KOPT-K1 (cell line): ENCODE measurements at regions not wholly inside any gene's neighbourhood (a gene's known extent, or its start where the extent isn't known, plus 50 kb on each side); places are given as distances from the start of the nearest gene placed in this dataset.
"Not testable (repeated sequence)": the region's sequence is repeated elsewhere in the genome, so short reads cannot be mapped to it uniquely, and the experiment has no call there.

Source experiments
- H3K27ac ChIP-seq: fragments of 200-600 bp; sonication (generic); 2 replicates; pipeline ENCODE4 v1.5.1; 2016; ENCODE audit warnings: antibody characterized with exemption, mild to moderate bottlenecking, low read depth, low read length; ENCODE audit not compliant: poor library complexity, severe bottlenecking
- H3K36me3 ChIP-seq: fragments of 200-600 bp; sonication (generic); 2 replicates; pipeline ENCODE4 v1.5.1; 2017; ENCODE audit warnings: antibody characterized with exemption, mild to moderate bottlenecking, low read length, moderate library complexity; ENCODE audit not compliant: insufficient read depth
- H3K9me3 ChIP-seq: fragments of 200-600 bp; sonication (generic); 2 replicates; pipeline ENCODE4 v1.5.1; 2017; ENCODE audit warnings: antibody characterized with exemption, low read length, mild to moderate bottlenecking; ENCODE audit not compliant: insufficient read depth, poor library complexity, severe bottlenecking

DNA sequence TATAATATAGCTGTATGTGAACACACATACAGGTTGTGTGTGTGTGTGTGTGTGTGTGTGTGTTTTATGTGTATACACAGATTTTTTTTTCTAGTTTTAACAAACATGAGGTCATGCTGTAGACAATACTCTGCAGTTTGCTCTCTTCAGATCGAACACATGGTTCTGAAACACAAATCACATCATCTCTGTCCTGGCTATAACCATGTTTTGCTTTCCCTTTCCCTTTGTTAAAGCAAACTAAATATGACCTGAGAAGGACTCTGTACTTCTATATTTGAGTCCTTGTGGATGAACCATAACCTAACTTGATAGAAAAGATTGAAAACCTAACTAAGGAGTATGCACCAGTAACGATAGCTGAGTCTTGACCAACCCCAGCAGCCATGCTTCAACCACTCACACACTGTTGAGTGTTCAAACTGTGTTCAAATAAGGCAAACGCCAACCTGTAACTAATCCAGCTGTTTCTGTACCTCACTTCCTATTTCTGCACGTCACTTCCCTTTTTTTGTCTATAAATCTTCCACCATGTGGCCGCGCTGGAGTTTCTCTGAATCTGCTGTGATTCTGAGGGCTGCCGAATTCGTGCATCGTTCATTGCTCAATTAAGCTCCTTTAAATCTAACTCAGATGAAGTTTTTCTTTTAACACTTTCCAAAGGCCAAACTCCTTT, 303.8 kb downstream of the HS3ST3B1 start:
- Histone ChIP-seq H3K27ac (no peak overlapping the region), H3K36me3 (no peaks in the 10 kb centered on the region), H3K9me3 (no peaks in the 10 kb centered on the region)

DNA sequence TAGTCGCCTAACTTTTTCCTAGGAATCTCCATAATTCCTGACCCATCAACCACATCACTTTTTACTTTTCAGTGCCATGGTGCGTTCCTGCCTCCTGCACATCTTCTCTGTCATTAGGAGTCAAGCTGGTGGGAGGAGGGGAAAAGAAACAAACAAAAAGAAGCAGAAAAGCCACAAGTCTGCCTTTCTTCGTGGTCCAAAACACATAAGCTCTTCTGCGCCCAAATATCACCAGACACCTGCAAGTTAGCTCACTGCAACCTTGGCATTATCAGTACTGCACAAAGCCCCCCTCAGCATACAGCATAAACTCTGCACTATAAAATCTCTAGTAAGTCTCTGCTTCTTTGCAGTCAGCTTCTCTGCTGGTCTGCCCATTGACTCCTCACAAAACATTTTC, 295.3 kb downstream of the HS3ST3B1 start:
- Histone ChIP-seq H3K36me3 (no peaks in the 10 kb centered on the region), H3K27ac (no peak overlapping the region), H3K9me3 (no peaks in the 10 kb centered on the region)

DNA sequence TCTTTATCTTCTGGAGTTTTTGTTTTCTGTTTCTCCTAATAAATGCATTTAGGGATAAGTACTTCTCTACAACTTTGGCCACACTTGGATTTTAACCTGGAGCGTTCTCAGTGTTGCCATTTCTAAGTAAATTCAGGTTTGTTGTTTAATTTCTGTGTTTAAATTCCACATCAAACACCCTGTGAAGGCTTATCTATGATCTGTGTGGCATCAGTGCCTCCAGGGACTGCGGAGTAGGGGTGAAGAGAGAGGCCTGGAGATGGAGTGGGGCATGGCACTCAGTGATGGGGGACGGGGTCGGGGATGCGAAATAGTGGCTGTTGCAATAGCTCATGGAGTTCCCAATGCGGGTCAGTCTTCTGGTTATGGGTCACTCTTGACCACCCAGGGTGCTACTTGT, 294.8 kb downstream of the HS3ST3B1 start:
- no peaks in the 10 kb centered on the region for H3K36me3 ChIP-seq
- no peak overlapping the region for H3K27ac ChIP-seq

DNA sequence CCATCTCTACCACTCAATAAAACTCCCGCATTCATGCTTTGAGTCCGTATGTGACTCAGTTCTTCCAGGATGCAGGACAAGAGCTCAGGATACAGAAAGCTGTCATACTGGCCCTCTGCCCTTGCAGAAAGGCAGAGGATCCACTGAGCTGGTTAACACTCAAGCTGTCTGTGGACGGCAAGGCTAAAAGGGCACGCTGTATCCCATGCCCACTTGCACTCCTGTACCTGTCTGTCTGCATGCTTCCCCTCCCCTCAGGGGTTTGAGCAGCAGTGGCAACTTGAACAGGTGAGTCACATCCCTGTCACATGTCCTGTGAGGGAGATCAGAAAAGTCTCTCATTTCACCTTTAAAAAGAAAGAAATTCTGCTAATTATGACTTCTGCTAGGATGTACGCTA, 293.8 kb downstream of the HS3ST3B1 start:
- Histone ChIP-seq H3K27ac (no peak overlapping the region), H3K36me3 (no peaks in the 10 kb centered on the region), H3K9me3 (no peaks in the 10 kb centered on the region)

More for the DNA sequence above, 294.8 kb downstream of the HS3ST3B1 start:
- no peaks in the 10 kb centered on the region for H3K9me3 ChIP-seq

DNA sequence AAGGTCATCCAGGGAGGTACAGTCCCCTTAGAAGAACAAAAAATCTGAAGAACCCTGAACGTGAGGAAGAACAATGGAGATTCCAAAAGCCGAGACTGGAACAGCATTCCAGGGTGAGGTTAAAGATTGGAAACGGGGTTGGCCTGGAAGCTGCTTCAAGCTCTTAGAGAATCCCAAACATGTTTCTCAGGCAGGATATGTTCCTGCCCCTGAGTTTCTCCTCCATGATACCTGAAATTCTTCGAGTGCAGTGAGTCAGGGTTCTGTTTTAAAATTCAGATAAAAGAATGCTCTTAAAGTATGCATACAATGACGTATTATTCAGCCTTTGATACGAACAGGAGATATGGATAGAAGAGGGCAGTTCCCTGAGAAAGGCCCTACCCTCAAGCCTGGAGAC, 293.1 kb downstream of the HS3ST3B1 start:
- no peak overlapping the region for H3K27ac ChIP-seq
- H3K36me3 ChIP-seq, result no peaks in the 10 kb centered on the region
- no peaks in the 10 kb centered on the region for H3K9me3 ChIP-seq

DNA sequence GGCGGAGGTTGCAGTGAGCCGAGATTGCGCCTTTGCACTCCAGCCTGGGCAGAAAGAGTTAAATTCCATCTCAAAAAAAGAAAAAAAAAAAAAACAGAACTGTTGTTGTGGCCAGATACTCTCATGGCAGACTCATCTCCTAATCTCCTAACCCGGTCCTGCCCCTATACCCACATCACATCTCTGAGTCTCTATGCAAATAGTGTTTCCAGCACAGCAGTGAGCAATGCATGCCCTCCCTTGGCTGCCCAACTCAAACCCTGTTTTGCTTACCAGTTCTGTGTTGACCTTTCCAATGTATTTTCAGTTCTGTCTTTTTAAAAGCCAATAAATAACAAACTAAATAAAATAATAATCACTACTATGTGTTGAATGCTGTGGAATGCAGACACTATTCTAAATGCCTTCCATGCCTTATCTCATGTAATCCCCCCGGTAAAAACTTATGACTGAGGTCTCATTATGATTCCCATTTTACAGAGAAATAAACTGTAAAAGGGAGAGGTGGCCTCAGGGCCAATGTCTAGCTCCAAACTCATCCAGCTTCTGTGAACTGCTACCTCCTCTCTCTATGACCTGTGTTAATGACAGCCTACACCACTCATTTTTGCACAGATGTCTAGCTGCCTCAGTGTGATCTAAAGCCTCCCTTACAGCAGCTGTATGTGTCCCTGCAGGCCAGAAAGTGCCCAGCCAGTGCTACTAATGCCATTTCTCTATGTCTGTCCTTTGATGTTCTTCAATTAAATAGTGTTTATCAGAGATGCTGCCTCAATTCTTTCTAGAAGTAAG, 289.8 kb downstream of the HS3ST3B1 start:
- no peaks in the 10 kb centered on the region for H3K9me3 ChIP-seq
- H3K36me3 ChIP-seq, result no peaks in the 10 kb centered on the region
- no peak overlapping the region for H3K27ac ChIP-seq

DNA sequence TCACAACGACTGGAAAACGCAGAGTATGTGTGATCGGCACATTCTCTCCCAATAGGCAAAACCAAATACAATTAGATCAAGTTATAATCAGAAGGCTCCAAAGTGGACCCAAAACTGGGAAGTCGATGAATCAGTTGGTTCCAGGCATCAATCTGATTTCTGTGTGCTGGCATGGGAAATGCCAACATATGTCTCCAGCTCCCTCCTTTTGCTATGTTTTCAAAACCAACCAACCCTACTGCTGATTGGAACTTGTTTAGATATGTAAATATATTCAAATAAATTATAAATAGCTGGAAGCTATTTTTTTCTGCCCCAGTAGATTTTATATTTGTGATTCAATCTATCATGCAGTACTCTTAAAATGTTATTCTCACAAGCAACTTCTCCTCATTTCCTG, 284.2 kb downstream of the HS3ST3B1 start:
- no peak overlapping the region for H3K27ac ChIP-seq
- no peaks in the 10 kb centered on the region for H3K9me3 ChIP-seq
- no peaks in the 10 kb centered on the region for H3K36me3 ChIP-seq

DNA sequence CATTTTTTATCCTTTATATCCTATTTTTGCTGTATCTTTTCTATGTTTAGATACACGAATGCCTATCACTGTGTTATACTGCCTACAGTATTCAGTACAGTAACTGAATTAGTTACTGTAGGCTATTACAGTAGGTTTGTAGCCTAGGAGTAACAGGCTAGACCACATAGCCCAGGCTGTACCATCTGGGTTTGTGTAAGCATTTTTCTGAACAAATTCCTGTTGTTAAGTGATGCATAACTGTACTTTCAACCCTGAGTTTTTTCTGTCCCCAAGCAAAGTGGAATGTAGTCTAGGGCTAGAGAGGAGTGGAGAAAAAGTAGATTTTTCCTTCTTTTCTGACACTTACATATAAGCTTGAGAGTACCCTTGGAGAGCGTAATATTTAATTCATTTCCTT, 282.1 kb downstream of the HS3ST3B1 start:
- Histone ChIP-seq H3K9me3 (no peaks in the 10 kb centered on the region), H3K27ac (no peak overlapping the region), H3K36me3 (no peaks in the 10 kb centered on the region)

DNA sequence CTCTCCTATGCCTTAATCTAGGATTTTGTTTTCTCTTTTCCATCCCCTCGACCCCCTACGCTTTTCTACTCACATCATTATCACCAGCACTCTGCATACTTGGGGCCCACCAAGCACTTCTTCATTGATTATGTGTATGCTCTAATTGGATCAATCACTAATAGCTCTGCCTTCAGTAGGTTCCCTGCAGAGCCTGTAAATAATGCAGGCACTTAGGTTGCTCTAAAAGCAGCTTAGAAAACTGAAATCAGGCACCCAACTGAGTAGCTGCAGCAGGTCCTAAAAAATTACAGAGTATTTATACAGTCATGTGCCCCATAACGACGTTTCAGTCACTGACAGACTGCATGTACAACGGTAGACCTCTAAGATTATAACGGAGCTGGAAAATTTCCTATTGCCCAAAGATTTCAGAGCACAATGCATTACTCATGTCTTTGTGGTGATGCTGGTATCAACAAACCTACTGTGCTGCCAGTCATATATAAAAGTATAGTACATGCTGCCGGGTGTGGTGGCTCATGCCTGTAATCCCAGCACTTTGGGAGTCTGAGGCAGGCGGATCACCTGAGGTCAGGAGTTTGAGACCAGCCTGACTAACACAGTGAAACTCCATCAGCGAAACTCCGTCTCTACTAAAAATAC, 280.4 kb downstream of the HS3ST3B1 start:
- no peaks in the 10 kb centered on the region for H3K36me3 ChIP-seq
- H3K9me3 ChIP-seq, result no peaks in the 10 kb centered on the region
- H3K27ac ChIP-seq, result no peak overlapping the region

DNA sequence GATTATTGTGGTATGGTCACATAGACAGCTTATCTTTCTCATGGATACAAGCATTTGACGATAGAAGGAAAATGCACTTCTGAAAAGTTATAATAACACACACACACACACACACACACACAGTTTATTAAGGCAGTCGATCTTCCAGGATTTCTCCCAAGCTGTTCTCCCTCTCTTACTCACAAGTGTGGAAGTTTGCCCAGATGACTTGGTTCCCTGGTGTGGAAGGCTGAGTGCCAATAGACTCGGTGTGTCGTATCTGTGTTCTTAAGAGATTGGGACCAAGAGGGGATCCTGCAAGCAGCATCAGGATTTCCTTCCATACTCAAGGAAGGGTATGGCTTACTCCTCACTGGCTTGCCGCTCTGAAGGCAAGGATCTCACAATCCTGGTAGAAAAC, 279.6 kb downstream of the HS3ST3B1 start:
- no peaks in the 10 kb centered on the region for H3K36me3 ChIP-seq
- H3K27ac ChIP-seq, result no peak overlapping the region
- H3K9me3 ChIP-seq, result no peaks in the 10 kb centered on the region

DNA sequence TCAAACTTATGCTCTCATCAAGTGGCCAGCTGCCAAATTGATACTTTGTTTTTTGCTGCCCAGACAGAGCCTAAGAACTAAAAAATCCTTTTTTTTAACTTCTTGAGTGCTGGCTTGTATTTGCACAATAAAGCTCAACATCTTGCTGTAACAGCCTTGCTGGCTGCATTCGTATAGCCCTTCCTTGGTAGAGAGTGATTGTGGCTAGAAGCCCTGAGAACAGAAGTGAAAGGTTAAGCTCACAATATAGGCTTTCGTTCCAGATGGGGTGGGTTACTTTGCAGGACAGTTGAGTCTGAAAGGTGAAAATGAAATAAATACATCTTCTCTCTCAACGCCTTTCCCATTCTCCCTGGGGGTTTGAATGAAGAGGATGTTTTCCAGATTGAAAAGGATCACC, 278.8 kb downstream of the HS3ST3B1 start:
- Histone ChIP-seq H3K27ac (no peak overlapping the region), H3K36me3 (no peaks in the 10 kb centered on the region), H3K9me3 (no peaks in the 10 kb centered on the region)

DNA sequence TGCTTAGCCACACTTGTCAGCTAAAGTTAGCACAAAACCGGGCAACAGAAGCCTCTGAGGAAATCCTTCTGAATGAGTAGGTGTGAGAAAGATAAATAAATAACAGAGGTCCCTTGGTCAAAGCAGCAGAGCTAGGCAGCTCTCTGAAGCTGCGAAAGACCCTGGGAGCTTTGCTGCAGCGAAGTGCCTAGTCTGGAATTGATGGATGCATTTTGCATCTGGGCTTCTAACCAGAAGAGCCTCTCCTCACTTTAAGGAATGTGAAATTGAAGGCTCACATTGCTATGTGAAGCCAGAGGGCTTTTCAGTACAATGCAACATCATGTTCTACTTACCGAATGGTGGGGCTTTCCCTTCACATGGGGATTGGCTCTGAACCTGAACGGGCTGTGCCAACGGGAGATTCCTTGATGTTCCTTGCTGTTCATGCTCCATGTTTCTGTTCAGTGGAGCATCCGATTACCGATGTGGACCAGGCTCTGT, 274.6 kb downstream of the HS3ST3B1 start:
- Histone ChIP-seq H3K27ac (no peak overlapping the region), H3K9me3 (no peaks in the 10 kb centered on the region), H3K36me3 (no peaks in the 10 kb centered on the region)

DNA sequence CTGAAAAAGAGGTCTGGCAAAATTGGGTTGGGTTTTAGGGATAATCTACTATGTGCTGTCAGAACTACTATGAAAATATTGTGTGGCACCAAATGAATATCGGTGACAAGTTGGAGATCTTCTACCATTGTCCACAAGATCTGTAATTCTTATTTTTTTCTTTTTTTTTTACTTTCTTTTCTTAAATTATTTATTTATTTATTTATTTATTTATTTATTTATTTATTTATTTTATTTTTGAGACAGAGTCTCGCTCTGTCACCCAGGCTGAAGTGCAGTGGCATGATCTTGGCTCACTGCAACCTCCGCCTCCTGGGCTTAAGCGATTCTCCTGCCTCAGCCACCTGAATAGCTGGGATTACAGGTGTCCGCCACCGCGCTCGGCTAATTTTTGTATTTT, 259.4 kb downstream of the HS3ST3B1 start:
- H3K36me3 ChIP-seq, H3K27ac ChIP-seq, H3K9me3 ChIP-seq: not testable (repeated sequence)

DNA sequence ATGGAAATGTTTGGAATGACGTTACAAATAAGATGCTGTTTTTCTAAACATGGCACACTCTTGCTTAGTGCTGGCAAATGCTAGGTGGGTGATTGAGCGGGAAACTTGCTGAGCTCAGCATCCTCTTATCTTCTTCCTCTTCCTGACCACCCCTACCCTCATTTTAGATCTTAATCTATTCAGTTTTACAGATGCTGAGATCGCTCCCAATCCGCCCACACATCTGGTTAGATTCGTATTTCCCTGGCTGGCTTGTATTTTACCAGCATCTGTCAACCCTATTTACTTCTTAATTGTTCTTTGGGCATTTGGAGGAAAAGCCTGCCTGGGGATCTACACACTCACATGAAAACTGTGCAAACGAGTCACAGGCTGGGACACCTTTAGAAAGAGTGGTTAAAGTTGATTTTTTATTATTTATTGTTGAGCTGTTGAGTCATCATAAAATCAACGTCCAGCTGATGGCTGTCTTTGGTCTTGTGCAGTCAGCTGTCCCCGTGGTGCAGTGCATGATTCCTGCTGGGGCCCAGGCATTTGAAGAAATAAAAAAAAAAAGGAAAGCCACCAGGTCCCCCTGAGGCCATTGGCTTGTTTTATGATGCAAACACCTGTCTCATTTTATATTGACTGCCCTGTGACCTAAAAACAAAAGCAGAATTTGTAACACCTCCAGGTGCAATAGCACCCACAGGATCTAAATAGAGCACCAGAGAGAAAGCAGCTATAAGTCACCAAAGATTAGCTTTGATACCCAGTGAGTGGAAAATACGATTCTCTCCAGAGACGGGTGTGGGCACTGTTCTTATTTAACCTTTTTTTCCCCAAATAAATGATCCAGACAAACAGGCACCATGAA, 258.6 kb downstream of the HS3ST3B1 start:
- no peaks in the 10 kb centered on the region for H3K9me3 ChIP-seq
- no peaks in the 10 kb centered on the region for H3K36me3 ChIP-seq
- H3K27ac ChIP-seq, result no peak overlapping the region

DNA sequence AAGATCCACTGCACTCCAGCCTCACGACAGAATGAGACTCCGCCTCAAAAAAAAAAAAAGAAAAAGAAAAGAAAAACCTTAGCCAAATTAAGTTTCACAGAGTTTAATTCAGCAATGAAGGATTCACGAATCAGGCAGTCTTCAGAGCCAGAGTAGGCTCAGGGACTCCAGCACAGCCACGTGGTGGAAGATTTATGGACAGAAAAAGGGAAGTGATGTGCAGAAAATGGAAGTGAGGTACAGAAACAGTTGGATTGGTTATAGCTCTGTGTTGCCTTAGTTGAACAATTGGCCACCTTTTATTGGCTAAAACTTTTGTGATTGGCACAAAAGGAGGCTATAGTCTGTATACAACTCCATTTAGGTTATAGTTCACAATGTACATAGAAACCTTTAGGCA, 256.6 kb downstream of the HS3ST3B1 start:
- H3K9me3 ChIP-seq, result no peaks in the 10 kb centered on the region
- no peaks in the 10 kb centered on the region for H3K36me3 ChIP-seq
- H3K27ac ChIP-seq, result no peak overlapping the region
